OCI-M2 (cell line): ENCODE measurements at regions not wholly inside any gene's neighbourhood (a gene's known extent, or its start where the extent isn't known, plus 50 kb on each side); places are given as distances from the start of the nearest gene placed in this dataset.
"Not testable (repeated sequence)": the region's sequence is repeated elsewhere in the genome, so short reads cannot be mapped to it uniquely, and the experiment has no call there.

Experiments used
- DNase-seq: peaks from one replicate; lab custom pipeline; 2025; ENCODE audit not compliant: unreplicated experiment; lab: John Stamatoyannopoulos, UW

- no peak for DNase-seq
Measured at GRCh38 chr5:52010454-52010853, 627.2 kb downstream of the ISL1 start.

GRCh38 chr5:52013523-52013922 lies 630.3 kb downstream of the ISL1 start:
- DNase-seq: no peak

- no peak for DNase-seq
Measured at GRCh38 chr5:52015760-52016159, 632.5 kb downstream of the ISL1 start.

GRCh38 chr5:52017567-52017966 lies 634.3 kb downstream of the ISL1 start:
- no peak for DNase-seq

GRCh38 chr5:52024359-52024758 lies 641.1 kb downstream of the ISL1 start:
- DNase-seq: no peak

- DNase-seq: not testable (repeated sequence)
Measured at GRCh38 chr5:52029836-52030235, 646.6 kb downstream of the ISL1 start.

- DNase-seq: no peak
Measured at GRCh38 chr5:52041842-52042241, 658.6 kb downstream of the ISL1 start.

- no peak for DNase-seq
Measured at GRCh38 chr5:52043137-52043536, 659.9 kb downstream of the ISL1 start.

- no peak for DNase-seq
Measured at GRCh38 chr5:52043543-52043942, 660.3 kb downstream of the ISL1 start.

- no peak for DNase-seq
Measured at GRCh38 chr5:52051759-52052158, 668.5 kb downstream of the ISL1 start.

GRCh38 chr5:52063186-52063585 lies 679.9 kb downstream of the ISL1 start:
- no peak for DNase-seq

- DNase-seq: no peak
Measured at GRCh38 chr5:52065182-52065581, 681.9 kb downstream of the ISL1 start.

- DNase-seq: no peak
Measured at GRCh38 chr5:52069997-52070396, 686.7 kb downstream of the ISL1 start.

GRCh38 chr5:52073993-52074689 lies 690.9 kb downstream of the ISL1 start:
- no peak for DNase-seq

GRCh38 chr5:52077941-52078815 lies 694.9 kb downstream of the ISL1 start:
- DNase-seq: no peak

- DNase-seq: not testable (repeated sequence)
Measured at GRCh38 chr5:52102311-52102710, 685.4 kb upstream of the ITGA1 start.

- DNase-seq: no peak
Measured at GRCh38 chr5:52107210-52107905, 680.4 kb upstream of the ITGA1 start.

- no peak for DNase-seq
Measured at GRCh38 chr5:52119768-52120167, 667.9 kb upstream of the ITGA1 start.

- DNase-seq: no peak
Measured at GRCh38 chr5:52132053-52132452, 655.7 kb upstream of the ITGA1 start.

GRCh38 chr5:52134013-52134650 lies 653.6 kb upstream of the ITGA1 start:
- no peak for DNase-seq

GRCh38 chr5:52139888-52140615 lies 647.7 kb upstream of the ITGA1 start:
- DNase-seq: no peak
